ENCODE measurements at regions not wholly inside any gene's neighbourhood (a gene's known extent, or its start where the extent isn't known, plus 50 kb on each side); places are given as distances from the start of the nearest gene placed in this dataset.

DNA sequence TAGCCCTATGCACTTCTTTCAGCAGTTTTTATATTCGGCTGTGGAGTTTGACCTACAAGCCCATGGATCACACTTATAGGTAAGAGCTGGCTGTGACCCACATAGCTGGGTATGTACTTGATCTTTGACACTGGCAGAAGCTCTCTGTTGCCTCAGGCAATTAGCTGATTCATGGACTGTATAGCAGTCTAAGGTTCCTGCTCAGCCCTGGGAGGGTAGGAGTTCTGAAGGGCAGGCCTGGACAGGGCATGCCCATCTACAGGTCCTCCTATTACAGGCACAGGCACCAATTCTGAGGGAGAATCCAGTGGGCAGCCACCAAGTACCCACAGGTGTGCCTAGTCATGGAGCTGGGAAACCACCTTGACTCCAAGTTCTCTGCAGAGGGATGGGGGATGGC is 301.8 kb upstream of the GALNT5 start:
- no peaks in the 10 kb centered on the region for H3K4me1 ChIP-seq (ENCODE audit: insufficient read depth, low read length)
- H3K4me3 ChIP-seq (replicated peaks in 1 of 3; ENCODE audit: insufficient read depth in 1 of 3, low read depth in 2 of 3, low read length in 3 of 3), result no peak overlapping the region
- H3K27ac ChIP-seq (ENCODE audit: extremely low read length, insufficient read depth, low read length), result no peak overlapping the region
- H3K36me3 ChIP-seq (replicated peaks in 1 of 2; ENCODE audit: control insufficient read depth in 1 of 2, insufficient read depth in 2 of 2, low read length in 2 of 2), result no peaks in the 10 kb centered on the region
- no peaks in the 10 kb centered on the region for H3K27me3 ChIP-seq (ENCODE audit: control insufficient read depth in 1 of 2, insufficient read depth in 2 of 2, low read length in 2 of 2)
- ATAC-seq, result no peak
- TF ChIP-seq ARID2 (CRISPR knock-in tag; IDR thresholded peaks at IDR 0.05; ENCODE audit: borderline replicate concordance) (no peak), PTBP1 (IDR thresholded peaks at IDR 0.05; ENCODE audit: low read depth, low read length, poor library complexity, severe bottlenecking) (no peak), ONECUT2 (CRISPR knock-in tag; IDR thresholded peaks at IDR 0.05) (no peak), GPN1 (CRISPR knock-in tag; IDR thresholded peaks at IDR 0.05; ENCODE audit: borderline replicate concordance) (no peak), CREB1 (IDR thresholded peaks at IDR 0.05) (no peak), CREB1 (CRISPR knock-in tag; IDR thresholded peaks at IDR 0.05) (no peak), HOXD1 (CRISPR knock-in tag; IDR thresholded peaks at IDR 0.05) (no peak), ZNF775 (CRISPR knock-in tag; IDR thresholded peaks at IDR 0.05; ENCODE audit: borderline replicate concordance) (no peak), ZNF17 (CRISPR knock-in tag; IDR thresholded peaks at IDR 0.05) (no peak), DBP (CRISPR knock-in tag; IDR thresholded peaks at IDR 0.05; ENCODE audit: not compliant biosample characterization) (no peak)
- H3K4me2 ChIP-seq (ENCODE audit: low read depth, low read length), result no peak overlapping the region
- in situ Hi-C loops (cut with HindIII; ENCODE audit: extremely low pct_ligation_motif_present, low pct_unique_long_range_greater_than_20kb), result no loop called here
- H3K9me3 ChIP-seq (ENCODE audit: low read length), result peaks cover 78% of the 10 kb centered on the region
- 3% methylated on average over 1 of the region's 1 CpG for WGBS (ENCODE audit: low lambda C conversion rate)
- no peak overlapping the region for H3K9ac ChIP-seq (ENCODE audit: insufficient read depth, low read depth, low read length)
- CTCF ChIA-PET (ENCODE audit: low intra/inter-chr PET ratio, low total read pairs), result no interaction called here
- no peaks in the 10 kb centered on the region for H4K20me1 ChIP-seq (ENCODE audit: insufficient read depth, low read length)
- intact Hi-C loops (cut with micrococcal nuclease; ENCODE audit: unreplicated experiment), result no loop called here
- no TSS peak for BruUV-seq (replicated peaks)
- POLR2A ChIA-PET, result no interaction called here
- no peak overlapping the region for H2AFZ ChIP-seq (ENCODE audit: low read length)
- no peak for FAIRE-seq
- no peak for DNase-seq (ENCODE audit: low spot score)
- no peaks in the 10 kb centered on the region for H3K79me2 ChIP-seq (ENCODE audit: insufficient read depth, low read length)

- CTCF ChIA-PET (ENCODE audit: low intra/inter-chr PET ratio, low total read pairs), result no interaction called here
- Histone ChIP-seq H3K27ac (ENCODE audit: extremely low read length, insufficient read depth, low read length) (no peak overlapping the region), H3K4me2 (ENCODE audit: low read depth, low read length) (no peak overlapping the region), H3K27me3 (ENCODE audit: control insufficient read depth in 1 of 2, insufficient read depth in 2 of 2, low read length in 2 of 2) (no peaks in the 10 kb centered on the region), H3K36me3 (replicated peaks in 1 of 2; ENCODE audit: control insufficient read depth in 1 of 2, insufficient read depth in 2 of 2, low read length in 2 of 2) (no peaks in the 10 kb centered on the region), H3K4me3 (replicated peaks in 1 of 3; ENCODE audit: insufficient read depth in 1 of 3, low read depth in 2 of 3, low read length in 3 of 3) (no peak overlapping the region; a peak in 1 of 6 replicates), H4K20me1 (ENCODE audit: insufficient read depth, low read length) (no peaks in the 10 kb centered on the region), H3K9ac (ENCODE audit: insufficient read depth, low read depth, low read length) (no peak overlapping the region), H2AFZ (ENCODE audit: low read length) (no peak overlapping the region), H3K4me1 (ENCODE audit: insufficient read depth, low read length) (no peaks in the 10 kb centered on the region), H3K79me2 (ENCODE audit: insufficient read depth, low read length) (no peaks in the 10 kb centered on the region), H3K9me3 (ENCODE audit: low read length) (peaks cover 75% of the 10 kb centered on the region)
- FAIRE-seq (no peak), ATAC-seq (no peak), DNase-seq (ENCODE audit: low spot score) (no peak)
- 0% methylated on average over 2 of the region's 2 CpGs for WGBS (ENCODE audit: low lambda C conversion rate)
- POLR2A ChIA-PET, result no interaction called here
- intact Hi-C loops (cut with micrococcal nuclease; ENCODE audit: unreplicated experiment), result no loop called here
- 0 out of 2 replicates have a peak, but pooled peaks have one; percentile 10 for TF ChIP-seq ATF7 (IDR thresholded peaks at IDR 0.05)
- no peak for TF ChIP-seq ATF7 (CRISPR knock-in tag; IDR thresholded peaks at IDR 0.05)
- TF ChIP-seq KDM6A (CRISPR knock-in tag; IDR thresholded peaks at IDR 0.05; ENCODE audit: low read depth), result no peak
- BruUV-seq (replicated peaks), result no TSS peak
- in situ Hi-C loops (cut with HindIII; ENCODE audit: extremely low pct_ligation_motif_present, low pct_unique_long_range_greater_than_20kb), result no loop called here
These were observed 301.3 kb upstream of the GALNT5 start for GRCh38 chr2:156956161-156956560.

Measured in HepG2 (cell line).